NCI-H2227 treated with DMSO at 0.1 percent for 48 hours (cell line): ENCODE measurements at regions not wholly inside any gene's neighbourhood (a gene's known extent, or its start where the extent isn't known, plus 50 kb on each side); places are given as distances from the start of the nearest gene placed in this dataset.

Experiments used
- DNase-seq: peaks from one replicate; lab custom pipeline; 2025; lab: John Stamatoyannopoulos, UW

GRCh38 chr4:31107362-31107761 is 387.2 kb downstream of the PCDH7 start:
- DNase-seq: no peak

DNA sequence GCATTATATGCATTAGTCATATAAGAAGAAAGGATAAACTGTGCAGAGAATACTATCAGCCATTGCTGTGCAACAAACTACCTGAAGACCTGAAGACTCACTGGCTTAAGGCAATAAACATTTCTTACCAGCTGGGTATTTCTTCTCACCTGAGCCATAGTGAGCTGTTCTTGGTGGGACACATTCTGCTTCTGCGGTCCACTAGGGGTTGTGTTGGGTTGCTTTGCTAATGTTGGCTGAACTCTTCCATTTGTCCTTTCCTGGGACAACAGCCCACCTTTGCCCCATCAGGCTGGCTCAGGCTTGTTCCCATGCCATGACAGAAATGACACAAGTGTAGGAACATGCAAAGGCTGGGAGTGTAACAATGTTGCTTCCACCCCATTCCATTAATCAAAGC is 388.6 kb downstream of the PCDH7 start:
- no peak for DNase-seq

DNA sequence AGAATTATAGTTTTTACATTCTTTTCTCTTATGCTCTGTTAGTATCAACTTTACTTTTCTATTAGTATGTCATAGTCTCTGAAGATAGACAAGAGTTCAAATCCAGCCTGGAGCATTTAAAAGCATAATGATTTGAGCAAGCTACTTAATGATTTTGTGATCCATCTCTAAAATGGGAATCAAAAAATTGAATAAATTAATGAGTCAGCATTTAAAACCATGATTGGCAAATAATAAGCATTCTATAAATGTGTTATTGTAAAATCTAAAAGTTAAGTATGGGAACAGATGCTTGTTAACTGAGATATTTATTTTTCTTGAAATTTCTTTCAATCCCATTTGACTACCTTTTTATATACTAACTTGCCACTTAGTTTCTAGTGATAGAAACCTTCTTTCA is 391.6 kb downstream of the PCDH7 start:
- DNase-seq: no peak

GRCh38 chr4:31114816-31115215 is 394.6 kb downstream of the PCDH7 start:
- no peak for DNase-seq

DNA sequence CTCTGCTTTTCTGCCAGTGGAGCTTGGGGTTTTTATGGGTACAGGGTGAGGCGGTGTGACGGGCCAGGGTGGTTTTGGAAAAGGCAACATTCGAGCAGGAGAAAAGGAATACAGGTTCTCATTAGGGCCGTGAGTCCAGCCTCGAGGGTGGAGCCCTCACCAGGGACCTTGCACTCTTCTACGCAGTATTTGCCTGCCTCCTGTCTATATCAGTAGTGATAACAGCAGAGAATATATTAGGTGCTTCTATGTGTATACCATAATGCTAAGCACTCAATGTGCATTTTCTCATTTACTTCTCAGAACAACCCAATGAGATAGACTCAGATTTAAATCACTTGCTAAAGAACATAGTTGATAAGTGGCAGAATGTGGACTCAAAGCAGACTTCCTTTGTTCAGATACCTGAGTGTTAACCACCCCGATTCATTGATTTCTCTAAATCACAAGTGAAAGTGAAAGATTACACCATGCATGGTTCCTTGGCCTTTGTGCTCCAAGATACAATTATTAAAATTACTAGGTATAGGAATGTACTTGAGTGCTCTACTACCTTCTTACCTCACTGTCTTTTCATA is 403.9 kb downstream of the PCDH7 start:
- DNase-seq: no peak

DNA sequence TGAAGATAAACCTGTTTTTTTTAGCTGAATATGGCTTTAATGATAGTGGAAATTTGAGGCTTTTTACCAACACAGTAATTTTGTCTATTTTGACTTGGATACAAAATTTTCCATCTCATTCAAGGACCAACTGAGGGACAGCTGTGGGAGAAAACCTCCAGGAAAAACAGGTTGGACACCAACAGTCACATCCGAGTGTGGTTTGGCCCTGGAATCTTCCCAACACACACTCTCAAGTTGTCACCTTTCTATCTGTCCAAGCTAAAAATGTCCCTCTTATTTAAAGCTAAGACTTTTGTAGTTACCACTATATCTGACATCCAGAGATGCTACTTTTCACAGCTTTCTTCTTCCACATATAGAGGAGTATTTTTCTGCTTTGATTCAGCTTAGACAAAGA is 404.9 kb downstream of the PCDH7 start:
- no peak for DNase-seq

DNA sequence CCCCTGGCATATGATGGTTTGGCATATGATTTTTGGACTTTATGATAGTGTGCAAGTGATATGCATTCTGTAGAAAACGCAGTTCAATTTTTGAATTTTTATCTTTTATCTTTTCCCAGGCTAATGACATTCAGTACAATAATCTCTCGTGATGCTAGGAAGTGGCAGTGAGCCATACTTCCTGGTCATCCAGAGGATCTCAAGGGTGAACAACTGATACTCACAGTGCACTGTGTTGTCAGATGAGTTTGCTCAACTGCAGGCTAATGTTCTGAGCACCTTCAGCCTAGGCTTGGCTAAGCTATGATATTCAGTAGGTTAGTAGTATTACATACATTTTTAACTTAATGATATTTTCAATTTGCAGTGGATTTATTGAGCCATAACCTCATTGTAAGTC is 405.3 kb downstream of the PCDH7 start:
- no peak for DNase-seq

DNA sequence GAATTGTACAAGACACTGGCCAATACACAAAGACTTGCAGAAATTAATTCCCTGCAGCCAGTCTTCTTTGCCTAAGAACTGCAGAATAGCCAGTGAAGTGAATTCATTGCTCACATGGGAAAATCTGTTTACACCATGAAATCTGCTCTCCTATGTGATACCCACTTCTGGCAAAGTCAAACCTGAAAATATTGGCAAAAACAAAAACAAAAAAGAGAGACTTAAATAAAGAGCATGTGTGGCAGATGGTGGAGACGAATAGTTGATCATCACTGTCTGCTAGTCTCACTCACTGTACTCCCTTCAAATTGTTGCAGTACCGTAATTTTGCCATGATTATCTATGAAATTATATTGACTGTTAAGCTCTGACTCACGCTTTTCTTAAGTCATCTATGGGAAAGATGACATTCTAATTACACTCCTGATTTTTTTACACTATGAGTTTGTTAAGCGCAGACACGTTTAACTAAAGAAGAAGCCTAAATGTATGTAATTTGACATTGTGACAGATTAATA is 406.8 kb downstream of the PCDH7 start:
- peak; percentile 3 for DNase-seq

- DNase-seq: no peak
Measured at GRCh38 chr4:31130930-31131329, 410.8 kb downstream of the PCDH7 start.

DNA sequence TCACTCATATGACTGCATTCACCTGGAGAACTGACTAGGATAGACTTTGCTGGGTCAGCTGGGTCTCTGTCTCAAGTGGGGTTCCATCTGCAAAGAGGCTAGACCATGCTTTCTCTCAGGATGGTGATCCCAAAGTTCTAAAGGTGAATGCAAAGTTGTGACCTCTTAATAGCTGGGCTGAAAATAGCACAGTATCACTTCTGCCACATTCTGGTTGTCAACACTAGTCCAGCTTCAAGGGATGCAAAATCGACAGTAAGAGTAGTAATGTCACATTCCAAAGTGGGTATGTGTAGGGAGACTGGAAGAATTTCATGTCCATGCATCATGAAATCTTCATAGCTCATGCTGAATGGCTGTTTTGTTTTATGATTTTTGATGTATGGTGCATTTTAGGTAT is 414.6 kb downstream of the PCDH7 start:
- no peak for DNase-seq

DNA sequence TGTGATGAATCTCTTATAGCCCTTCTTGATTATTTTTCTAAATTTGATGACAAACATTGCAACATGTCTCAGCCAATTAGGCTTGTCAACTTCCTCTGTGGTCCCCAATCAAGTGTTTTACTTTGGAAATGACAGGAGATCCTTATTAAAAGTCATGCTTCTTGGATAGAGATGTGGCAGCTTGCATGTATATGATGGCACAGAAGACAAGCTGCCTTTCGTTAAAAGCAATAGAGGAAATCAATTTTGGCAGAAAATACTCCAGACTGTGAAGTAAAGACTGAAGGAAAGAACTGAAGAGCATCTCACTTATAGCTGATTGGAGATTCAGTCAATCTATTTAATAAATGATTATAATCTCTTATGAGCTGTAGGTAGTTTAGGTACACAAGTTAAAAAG is 419.6 kb downstream of the PCDH7 start:
- DNase-seq: no peak

- DNase-seq: no peak
Measured at GRCh38 chr4:31141095-31141831, 421.1 kb downstream of the PCDH7 start.

DNA sequence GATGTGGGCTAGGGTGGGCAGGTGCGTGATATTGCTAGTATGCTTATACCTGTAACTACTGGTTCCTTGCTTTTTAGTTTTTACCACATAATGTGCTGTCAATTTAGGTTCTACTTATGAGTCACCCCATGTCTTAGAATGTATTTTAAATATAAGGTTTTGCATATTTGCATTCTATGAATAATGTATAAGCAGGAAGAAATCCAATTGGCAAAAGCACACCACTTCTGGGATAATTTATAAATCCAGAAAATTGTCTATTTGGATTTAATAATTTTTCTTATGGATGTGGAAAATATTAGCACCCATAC is 421.6 kb downstream of the PCDH7 start:
- DNase-seq: no peak

GRCh38 chr4:31146366-31146765 is 426.2 kb downstream of the PCDH7 start:
- no peak for DNase-seq

DNA sequence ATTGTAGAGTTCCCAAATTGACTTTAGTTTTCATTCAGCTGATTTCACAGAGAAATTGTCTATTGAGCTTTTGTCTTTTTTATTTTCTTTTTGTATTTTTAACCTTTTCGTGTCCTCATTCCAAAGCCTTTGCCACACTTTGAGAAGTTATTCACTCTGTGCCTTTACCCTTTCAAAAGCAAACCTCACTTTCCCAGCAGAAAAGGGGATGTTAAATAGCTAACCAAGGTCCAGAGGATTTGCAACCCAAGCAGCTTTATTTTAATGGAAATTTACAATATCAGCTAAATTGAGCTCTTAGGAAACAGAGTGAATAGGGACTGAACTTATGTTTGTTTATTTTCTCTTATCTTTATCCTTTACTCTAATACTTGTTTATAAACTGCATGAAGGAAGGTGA is 428.8 kb downstream of the PCDH7 start:
- DNase-seq: no peak

- DNase-seq: no peak
Measured at GRCh38 chr4:31156221-31156620, 436.1 kb downstream of the PCDH7 start.

DNA sequence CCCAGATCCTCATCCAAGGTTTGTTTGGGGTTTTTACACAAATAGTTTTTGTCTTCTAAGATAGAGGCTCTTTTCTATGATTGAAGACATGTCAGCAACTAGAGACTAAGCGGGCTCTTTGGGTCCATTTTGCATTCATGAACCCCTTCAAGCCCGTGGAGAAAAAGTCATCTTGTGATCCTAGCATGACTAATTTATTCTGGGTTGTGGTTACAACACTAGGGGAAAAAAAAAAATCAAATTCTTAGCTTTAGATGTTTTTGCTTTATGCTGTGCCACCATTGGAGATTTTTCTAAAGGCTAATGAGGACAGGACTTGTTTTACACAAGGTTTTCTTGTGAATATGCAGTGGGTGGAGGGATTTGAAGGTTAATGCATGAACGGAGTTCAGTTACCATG is 440.0 kb downstream of the PCDH7 start:
- no peak for DNase-seq

- no peak for DNase-seq
Measured at GRCh38 chr4:31169846-31170245, 449.7 kb downstream of the PCDH7 start.

DNA sequence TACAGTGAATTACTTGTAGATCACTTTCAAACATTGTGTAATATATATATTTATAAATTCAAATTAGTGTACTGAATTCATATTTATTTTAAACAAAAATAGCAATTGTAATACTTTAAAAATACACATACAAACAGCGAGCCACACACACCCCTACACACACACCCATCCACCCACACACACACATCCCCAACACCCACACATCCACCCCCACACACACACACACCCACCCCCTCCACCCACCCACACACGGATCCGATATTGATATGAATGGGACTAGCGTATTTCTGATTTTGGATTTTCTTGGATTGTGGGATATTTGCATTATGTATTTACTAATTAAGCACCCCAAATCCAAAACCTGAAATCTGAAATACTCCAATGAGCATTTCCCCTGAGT is 451.2 kb downstream of the PCDH7 start:
- no peak for DNase-seq

DNA sequence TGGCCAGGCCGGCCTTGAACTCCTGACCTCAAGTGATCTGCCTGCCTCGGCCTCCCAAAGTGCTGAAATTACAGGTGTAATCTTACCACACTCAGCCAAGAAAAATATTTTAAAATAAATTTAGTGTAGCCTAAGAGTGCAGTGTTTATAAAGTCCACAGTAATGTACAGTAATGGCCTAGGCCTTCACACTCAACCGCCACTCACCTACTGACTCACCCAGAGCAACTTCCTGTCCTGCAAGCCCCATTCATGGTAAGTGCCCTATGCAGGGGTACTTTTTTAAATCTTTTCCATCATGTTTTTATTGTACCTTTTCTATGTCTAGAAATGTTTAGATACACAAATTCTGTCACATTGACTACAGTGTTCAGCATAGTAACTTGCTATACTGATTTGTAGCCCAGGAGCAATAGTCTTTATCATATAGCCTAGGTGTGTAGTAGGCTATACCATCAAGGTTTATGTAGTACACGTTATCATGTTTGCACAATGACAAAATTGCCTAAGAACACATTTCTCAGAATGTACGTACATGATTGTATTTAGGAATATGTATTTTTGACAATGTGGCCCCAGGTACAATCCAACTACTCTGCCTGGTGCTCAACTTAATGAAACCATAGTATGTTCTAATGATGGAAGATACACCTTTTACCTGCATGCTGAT is 455.2 kb downstream of the PCDH7 start:
- no peak for DNase-seq

DNA sequence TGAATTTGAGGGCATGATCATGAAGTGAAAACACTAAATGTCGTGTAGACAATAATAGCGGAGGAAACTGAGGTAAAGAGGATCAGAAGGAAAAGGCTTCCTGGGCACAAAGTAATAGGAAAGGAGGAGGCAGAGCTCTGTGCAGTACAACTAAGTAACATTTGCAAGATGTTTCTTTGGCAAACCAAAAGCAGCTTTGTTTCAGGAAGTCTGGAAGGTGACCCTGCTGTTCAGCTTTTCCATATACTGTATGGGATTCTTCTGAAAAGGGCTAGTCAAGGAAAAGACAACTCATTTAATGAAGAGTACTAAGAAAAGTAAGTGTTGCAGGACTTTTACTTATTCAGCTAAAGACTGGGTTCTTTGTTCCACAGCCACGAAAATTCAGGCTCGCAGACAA is 463.1 kb downstream of the PCDH7 start:
- DNase-seq: no peak

GRCh38 chr4:31185014-31185585 is 464.9 kb downstream of the PCDH7 start:
- DNase-seq: no peak

- DNase-seq: no peak
Measured at GRCh38 chr4:31187979-31188378, 467.8 kb downstream of the PCDH7 start.
